ENCODE measurements at regions not wholly inside any gene's neighbourhood (a gene's known extent, or its start where the extent isn't known, plus 50 kb on each side); places are given as distances from the start of the nearest gene placed in this dataset.

- TF ChIP-seq, protein P1, sequence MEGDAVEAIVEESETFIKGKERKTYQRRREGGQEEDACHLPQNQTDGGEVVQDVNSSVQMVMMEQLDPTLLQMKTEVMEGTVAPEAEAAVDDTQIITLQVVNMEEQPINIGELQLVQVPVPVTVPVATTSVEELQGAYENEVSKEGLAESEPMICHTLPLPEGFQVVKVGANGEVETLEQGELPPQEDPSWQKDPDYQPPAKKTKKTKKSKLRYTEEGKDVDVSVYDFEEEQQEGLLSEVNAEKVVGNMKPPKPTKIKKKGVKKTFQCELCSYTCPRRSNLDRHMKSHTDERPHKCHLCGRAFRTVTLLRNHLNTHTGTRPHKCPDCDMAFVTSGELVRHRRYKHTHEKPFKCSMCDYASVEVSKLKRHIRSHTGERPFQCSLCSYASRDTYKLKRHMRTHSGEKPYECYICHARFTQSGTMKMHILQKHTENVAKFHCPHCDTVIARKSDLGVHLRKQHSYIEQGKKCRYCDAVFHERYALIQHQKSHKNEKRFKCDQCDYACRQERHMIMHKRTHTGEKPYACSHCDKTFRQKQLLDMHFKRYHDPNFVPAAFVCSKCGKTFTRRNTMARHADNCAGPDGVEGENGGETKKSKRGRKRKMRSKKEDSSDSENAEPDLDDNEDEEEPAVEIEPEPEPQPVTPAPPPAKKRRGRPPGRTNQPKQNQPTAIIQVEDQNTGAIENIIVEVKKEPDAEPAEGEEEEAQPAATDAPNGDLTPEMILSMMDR (conservative IDR thresholded peaks at IDR 0.05; ENCODE audit: low read length), result no peak
- TF ChIP-seq EZH2phosphoT487 (IDR thresholded peaks at IDR 0.05; ENCODE audit: borderline replicate concordance), result no peak
Observed at GRCh38 chr2:208673631-208674030, 267.0 kb downstream of the PTH2R start.

Measured in Loucy (cell line).